Mucosa of descending colon (tissue), 3 donors: ENCODE measurements at regions not wholly inside any gene's neighbourhood (a gene's known extent, or its start where the extent isn't known, plus 50 kb on each side); places are given as distances from the start of the nearest gene placed in this dataset.

Experiments used
- ATAC-seq: fragments of 200-7000 bp; cut with Tn5 transposase; one replicate; pipeline ENCODE4 v1.9.1; 2020; ENCODE audit warnings: mild to moderate bottlenecking, moderate library complexity
- DNase-seq, 3 donors: peaks; one replicate each; pipeline ENCODE4 v3.0.0-alpha.2; 2020
- H3K36me3 ChIP-seq: fragments of 200-600 bp; one replicate; pipeline ENCODE4 v1.8.0; 2021; ENCODE audit warnings: low read depth, mild to moderate bottlenecking
- H3K4me1 ChIP-seq: fragments of 200-600 bp; one replicate; pipeline ENCODE4 v1.8.0; 2021; ENCODE audit warnings: low read depth, mild to moderate bottlenecking
- H3K4me3 ChIP-seq: fragments of 200-600 bp; one replicate; pipeline ENCODE4 v1.8.0; 2021; ENCODE audit warnings: mild to moderate bottlenecking
- H3K9me3 ChIP-seq: fragments of 200-600 bp; one replicate; pipeline ENCODE4 v1.8.0; 2021; ENCODE audit warnings: mild to moderate bottlenecking
- intact Hi-C, 2 donors: fragments of 100-400 bp; cut with DNase I in 1 of 2; cut with micrococcal nuclease in 1 of 2; formaldehyde crosslinking; loops; one replicate each; pipeline versions ENCODE4 v1.11.0 to v1.11.1; 2022; cut with DNase I, micrococcal nuclease
- TF ChIP-seq, protein P1 (sequence below): fragments of 200-600 bp; IDR thresholded peaks from one replicate; pipeline ENCODE4 v1.8.0; 2022; ENCODE audit warnings: antibody characterized with exemption, mild to moderate bottlenecking
- donor health status: DM: no; HTN: no; CAD: no; lungs with moderate emphysema.
- donor health status: DM: no; HTN: no; CAD: no.
- donor health status: DM: no; HTN: yes; CAD: no.

DNA sequence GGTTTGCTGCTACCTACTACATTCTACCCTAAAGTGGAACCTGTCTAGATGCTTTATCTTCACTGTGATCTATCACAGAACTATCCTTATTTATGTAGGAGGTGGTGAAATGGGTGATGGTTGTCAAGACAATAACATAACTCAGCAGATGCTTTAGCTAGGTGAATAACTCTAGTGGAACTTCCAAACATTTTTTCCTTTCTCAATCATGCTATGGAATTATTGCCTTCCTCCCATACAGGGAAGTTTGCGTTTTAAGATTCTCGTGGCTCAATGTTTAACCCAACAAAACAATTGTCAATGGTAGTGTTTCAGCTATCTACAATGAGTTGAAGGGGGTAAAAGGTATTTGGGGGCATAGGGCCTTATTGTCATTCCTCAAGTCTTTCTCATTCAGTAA is 82.6 kb upstream of the GLI2 start:
- Histone ChIP-seq H3K9me3 (peaks cover 18% of the 10 kb centered on the region), H3K36me3 (no peaks in the 10 kb centered on the region), H3K4me3 (no peak overlapping the region), H3K4me1 (no peaks in the 10 kb centered on the region)
- DNase-seq: no peak
- intact Hi-C loops: no loop called here
- ATAC-seq: no peak
- TF ChIP-seq, protein P1, sequence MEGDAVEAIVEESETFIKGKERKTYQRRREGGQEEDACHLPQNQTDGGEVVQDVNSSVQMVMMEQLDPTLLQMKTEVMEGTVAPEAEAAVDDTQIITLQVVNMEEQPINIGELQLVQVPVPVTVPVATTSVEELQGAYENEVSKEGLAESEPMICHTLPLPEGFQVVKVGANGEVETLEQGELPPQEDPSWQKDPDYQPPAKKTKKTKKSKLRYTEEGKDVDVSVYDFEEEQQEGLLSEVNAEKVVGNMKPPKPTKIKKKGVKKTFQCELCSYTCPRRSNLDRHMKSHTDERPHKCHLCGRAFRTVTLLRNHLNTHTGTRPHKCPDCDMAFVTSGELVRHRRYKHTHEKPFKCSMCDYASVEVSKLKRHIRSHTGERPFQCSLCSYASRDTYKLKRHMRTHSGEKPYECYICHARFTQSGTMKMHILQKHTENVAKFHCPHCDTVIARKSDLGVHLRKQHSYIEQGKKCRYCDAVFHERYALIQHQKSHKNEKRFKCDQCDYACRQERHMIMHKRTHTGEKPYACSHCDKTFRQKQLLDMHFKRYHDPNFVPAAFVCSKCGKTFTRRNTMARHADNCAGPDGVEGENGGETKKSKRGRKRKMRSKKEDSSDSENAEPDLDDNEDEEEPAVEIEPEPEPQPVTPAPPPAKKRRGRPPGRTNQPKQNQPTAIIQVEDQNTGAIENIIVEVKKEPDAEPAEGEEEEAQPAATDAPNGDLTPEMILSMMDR: no peak

DNA sequence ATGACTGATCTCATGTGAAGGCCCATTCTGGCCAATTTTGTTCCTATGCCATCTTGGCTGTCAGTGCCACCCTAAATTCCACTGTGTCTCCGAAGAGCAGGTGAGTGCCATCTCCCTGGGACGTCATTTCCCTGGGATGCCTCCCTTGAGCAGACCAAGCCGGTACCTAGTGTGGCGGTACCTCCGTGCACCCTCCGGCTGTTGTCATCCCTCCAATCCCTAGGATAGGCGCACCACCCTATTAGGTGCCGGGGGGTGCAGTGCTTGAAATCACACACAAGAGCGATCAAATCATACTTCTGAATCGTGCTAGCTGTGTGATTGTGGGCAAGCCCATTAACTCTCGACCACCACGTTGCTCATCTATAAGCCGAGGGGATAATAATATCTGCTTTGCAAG is 81.8 kb upstream of the GLI2 start:
- TF ChIP-seq, protein P1: no peak
- no peak for ATAC-seq
- H3K36me3 ChIP-seq: no peaks in the 10 kb centered on the region
- intact Hi-C loops: no loop called here
- H3K4me1 ChIP-seq: no peaks in the 10 kb centered on the region
- DNase-seq: no peak
- peaks cover 18% of the 10 kb centered on the region for H3K9me3 ChIP-seq
- no peak overlapping the region for H3K4me3 ChIP-seq

DNA sequence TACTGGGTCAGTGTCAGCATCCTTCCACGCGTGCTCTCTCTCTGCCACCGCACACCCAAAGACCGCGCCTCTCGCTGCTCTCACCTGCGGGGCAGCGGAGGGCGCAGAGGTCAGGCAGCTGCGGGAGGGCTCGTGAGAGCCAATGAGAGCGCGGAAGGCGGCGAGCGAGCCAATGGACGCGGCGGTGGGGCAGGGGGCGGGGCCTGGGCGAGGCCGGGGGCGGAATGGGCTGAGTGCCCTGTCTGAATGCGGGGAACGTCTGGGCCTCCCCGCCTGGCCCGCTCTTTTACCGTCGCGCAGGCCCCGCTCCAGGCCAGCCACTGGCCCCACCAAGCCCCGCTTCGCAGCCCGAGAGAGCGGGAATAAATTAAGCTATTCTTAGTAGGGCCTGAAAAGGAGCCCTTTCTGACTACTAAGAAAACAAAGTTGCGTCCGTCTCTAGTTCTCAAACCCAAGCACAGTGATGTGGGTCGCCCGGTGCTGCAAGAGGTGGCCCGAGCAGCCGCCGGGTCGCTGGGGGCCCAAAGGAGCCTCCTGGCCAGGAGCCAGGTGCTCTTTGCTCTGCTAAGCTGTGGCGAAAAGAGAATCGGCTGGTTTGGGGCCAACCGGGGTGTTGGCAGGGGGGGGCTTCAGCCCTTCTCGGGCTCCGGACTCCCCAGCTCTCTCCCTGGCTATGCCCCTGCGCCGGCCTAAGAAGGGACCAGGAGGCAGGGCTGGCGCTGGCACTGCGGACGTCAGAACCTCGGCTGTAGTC is 81.1 kb upstream of the GLI2 start:
- TF ChIP-seq, protein P1: no peak
- ATAC-seq: no peak

DNA sequence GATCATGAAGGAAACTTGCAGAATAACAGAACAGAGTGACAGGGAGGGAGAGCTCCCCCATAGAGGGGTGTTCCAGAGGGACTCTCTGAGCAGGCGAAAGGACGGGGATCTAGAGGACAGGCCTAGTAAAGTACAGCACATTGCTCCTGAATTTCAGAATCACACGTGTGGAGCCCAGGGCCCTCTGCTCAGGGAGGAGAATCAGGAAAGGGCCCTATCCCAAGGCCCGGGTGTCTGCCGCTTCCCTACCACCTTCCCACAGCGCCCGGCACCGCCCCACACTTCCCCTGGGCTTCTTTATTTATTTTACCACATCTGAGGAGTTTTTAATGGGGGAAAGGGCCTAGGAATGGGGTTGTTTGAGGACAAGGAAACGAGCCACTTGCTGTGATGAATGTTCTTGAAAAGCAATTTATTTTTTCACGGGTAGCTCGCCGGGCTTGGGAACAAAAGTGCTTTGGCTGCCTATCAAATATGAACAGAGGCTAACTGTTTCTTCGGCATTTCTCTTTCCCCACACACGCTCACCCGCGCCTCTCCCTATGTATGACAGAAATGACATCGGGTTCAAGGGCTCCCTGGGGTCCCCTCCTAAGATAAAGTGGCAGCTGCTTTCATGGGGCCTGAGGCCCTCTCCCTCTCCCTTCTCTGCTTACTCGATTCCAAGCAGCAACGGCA is 79.3 kb upstream of the GLI2 start:
- TF ChIP-seq, protein P1: no peak
- Histone ChIP-seq H3K36me3 (no peaks in the 10 kb centered on the region), H3K4me1 (no peaks in the 10 kb centered on the region), H3K9me3 (no peaks in the 10 kb centered on the region), H3K4me3 (no peak overlapping the region)
- DNase-seq (no peak), ATAC-seq (no peak)
- intact Hi-C loops: no loop called here

More for the DNA sequence above, 81.1 kb upstream of the GLI2 start:
- peaks cover 14% of the 10 kb centered on the region for H3K9me3 ChIP-seq
- H3K4me3 ChIP-seq: no peak overlapping the region
- no peaks in the 10 kb centered on the region for H3K36me3 ChIP-seq
- H3K4me1 ChIP-seq: no peaks in the 10 kb centered on the region
- no peak for DNase-seq
- intact Hi-C loops: no loop called here

DNA sequence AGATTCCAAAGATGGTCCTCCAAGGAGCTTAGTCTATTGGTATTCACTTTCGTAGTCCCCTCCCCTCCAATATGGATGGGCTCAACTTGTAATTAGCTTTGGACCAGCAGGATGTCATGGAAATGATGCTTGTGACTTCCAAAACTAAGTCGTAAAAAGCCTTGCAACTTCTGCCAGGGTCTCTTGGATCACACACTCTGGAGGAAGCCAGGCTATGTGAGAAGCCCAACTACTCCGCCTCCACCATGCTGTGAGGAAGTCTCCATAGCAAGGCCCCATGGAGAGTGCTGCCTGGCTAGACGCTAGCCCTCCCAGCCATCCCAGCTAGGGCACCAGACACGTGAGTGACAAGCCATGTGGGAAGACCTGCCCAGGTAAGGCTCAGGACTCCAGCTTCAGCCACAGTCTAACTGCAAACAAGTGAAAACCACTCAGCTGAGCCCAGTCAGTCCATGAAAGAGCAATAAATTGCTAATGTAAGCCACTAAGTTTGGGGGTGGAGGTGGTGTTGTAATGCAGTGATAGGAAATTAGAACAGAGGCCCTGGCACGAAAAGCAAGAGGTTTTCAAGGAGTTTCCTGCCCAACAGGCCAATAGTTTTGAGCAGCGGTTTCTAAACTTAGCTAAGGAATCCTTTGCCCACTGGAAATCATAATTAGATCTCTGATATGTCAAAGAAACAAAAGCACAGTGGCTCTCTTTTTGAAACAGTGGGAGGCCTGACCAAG is 77.5 kb upstream of the GLI2 start:
- no peak overlapping the region for H3K4me3 ChIP-seq
- TF ChIP-seq, protein P1: no peak
- no peaks in the 10 kb centered on the region for H3K36me3 ChIP-seq
- no peaks in the 10 kb centered on the region for H3K4me1 ChIP-seq
- intact Hi-C loops: no loop called here
- H3K9me3 ChIP-seq: no peaks in the 10 kb centered on the region
- DNase-seq (no peak), ATAC-seq (no peak)
